C1 segment of cervical spinal cord (tissue), 14 donors: ENCODE measurements at regions not wholly inside any gene's neighbourhood (a gene's known extent, or its start where the extent isn't known, plus 50 kb on each side); places are given as distances from the start of the nearest gene placed in this dataset.
A peak's percentile ranks its signal among the peaks of the same experiment; 100 is the strongest.

Source experiments
- DNase-seq, 14 donors: peaks; one replicate each; lab custom pipeline; 2025; lab: John Stamatoyannopoulos, UW

DNA sequence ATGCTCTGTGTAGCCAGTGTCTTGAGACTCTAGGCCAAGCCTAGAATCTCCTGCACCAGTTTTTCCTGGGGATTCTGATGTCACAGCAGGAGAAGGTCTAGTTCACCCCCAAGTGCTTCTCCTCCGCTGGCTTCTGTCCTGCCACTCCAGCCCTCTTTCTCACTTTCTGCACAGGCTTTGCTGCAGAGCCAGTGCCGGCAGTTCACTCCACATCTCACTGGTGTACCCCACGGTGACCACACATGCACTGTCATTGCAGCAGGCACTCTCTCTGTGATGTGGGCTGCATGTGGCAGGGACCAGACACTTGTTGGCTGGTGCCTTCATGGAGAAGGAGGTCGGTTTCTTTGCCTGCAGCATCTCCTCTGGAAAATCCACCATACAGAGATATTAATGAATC, 643.8 kb upstream of the GALNTL6 start:
- no peak for DNase-seq

GRCh38 chr4:171162478-171162877, 650.7 kb upstream of the GALNTL6 start:
- no peak for DNase-seq

- DNase-seq, result no peak
Observed at GRCh38 chr4:171157462-171158082, 655.6 kb upstream of the GALNTL6 start.

GRCh38 chr4:171142639-171143038, 670.6 kb upstream of the GALNTL6 start:
- no peak for DNase-seq

GRCh38 chr4:171142045-171142444, 671.2 kb upstream of the GALNTL6 start:
- DNase-seq, result no peak

DNA sequence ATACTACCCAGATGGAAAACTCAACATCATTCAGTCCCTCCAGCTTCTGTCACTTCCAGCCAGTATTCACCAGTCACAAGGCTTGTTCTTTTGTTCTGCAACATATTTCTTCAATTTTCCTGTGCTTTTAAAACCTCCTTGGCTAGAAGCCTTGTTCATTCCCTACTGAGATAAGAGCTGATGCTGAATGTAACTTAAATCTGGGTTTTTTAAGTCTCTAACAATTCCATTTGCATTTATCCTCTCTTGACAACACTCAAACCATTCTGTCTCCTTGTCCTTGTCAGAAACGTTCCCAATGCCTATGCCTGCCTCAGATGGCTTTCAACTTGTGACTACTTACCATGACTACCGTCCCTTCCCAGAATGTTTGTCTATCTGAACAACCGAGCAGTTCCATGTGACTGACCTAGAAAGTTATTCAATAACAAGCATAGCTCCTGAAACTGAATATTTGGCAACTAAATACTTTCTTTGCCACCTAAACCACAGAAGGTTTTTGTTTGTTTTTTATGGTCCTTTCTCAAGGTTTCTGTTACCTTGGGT, 682.9 kb upstream of the GALNTL6 start:
- DNase-seq, result no peak

- DNase-seq, result no peak
Observed at GRCh38 chr4:171118091-171118490, 695.1 kb upstream of the GALNTL6 start.

DNA sequence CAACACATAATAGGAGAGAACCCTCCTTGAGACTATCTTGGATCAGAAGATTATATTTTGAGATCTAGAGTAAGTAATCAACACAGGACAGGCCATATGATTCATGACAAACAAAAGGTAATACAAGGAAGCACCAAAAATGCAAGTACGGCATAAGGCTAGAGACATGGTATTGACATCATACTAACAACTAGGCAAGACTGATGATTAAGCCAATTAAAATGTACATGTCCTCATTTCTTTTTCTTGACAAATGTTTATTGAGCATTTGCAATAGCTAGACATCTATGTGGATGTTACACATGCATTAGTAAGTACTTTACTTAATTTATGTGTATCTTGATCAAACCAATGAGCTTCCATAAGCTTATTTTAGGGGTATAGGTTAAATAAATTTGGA, 695.7 kb upstream of the GALNTL6 start:
- DNase-seq, result no peak

- no peak for DNase-seq
Observed at GRCh38 chr4:171101845-171102244, 711.4 kb upstream of the GALNTL6 start.

- no peak for DNase-seq
Observed at GRCh38 chr4:171087089-171087488, 726.1 kb upstream of the GALNTL6 start.

- no peak for DNase-seq
Observed at GRCh38 chr4:171067422-171067821, 745.8 kb upstream of the GALNTL6 start.

DNA sequence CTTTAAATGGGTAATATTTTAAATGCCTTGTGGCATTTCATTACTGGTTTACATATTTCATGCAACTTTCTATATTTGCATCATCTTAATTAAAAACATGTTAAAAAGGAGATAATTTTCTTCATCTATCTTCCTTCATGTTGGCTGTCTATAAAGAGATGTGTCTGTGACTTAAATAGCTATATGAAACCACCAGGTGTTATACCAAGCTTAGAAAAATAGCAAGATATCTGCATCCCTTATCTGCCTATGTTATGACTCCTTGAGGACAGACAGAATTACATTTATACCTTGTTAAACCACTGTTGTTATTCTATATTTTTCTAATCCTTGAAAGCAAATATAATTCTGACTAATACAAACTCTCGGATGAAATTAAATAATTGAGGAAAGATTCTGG, 763.8 kb upstream of the GALNTL6 start:
- DNase-seq, result no peak

GRCh38 chr4:171042989-171043524, 770.1 kb upstream of the GALNTL6 start:
- DNase-seq, result peak in 1 of 14 donors; percentile 0

GRCh38 chr4:171035909-171036308, 777.3 kb upstream of the GALNTL6 start:
- DNase-seq, result no peak

DNA sequence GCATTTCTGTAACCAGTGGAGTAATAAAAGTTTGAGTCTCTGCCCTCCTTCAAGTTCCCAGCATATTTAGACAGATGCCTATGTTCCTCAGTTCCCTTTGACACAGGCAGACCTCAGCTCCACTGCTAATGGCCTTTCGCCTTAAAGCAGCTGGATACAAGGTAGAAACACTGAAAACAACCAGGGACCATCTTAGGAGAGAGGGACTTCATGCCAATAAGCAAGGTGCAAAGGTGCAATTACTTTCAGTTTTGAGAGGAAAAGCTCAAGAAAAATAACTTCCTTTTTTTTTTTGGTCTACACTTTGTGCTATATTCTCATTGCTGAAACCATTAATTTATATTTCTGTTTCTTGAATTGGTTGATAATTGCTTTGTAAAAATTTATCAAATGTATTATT, 781.9 kb upstream of the GALNTL6 start:
- no peak for DNase-seq

DNA sequence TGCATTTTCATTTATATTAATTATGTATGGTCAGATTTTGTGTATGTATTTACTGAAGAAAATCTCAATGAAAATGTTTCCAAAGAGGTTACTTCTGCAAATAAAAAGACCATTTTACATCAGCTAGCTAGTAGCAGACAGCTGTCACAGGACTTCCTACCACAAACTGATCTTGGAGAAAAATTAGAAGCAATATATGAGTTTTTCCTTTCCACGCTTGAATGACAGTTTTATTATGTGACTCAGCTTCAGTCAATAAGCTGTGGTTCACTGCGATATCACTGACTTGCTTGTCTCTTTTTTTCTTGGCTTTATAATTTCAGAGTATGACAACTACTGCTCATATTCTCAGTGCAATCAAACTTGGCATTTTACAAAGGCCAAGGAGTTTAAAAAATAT, 787.4 kb upstream of the GALNTL6 start:
- DNase-seq, result no peak

DNA sequence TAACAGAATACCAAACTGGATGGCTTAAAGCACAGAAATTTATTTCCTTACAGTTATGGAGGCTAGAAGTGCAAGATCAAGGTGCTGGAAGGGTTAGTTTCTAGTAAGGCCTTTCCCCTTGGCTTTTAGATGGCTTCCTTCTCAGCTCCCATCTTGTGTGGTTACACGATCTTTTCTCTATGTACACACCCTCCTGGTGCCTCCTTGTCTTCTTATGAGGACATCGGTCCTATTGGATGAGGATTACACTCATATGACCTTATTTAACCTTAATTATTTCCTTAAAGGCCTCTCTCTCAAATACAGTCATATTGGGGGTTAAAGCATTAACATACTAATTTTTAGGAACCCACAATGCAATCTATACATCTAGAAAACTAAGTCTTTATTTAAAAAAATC, 787.9 kb upstream of the GALNTL6 start:
- no peak for DNase-seq

DNA sequence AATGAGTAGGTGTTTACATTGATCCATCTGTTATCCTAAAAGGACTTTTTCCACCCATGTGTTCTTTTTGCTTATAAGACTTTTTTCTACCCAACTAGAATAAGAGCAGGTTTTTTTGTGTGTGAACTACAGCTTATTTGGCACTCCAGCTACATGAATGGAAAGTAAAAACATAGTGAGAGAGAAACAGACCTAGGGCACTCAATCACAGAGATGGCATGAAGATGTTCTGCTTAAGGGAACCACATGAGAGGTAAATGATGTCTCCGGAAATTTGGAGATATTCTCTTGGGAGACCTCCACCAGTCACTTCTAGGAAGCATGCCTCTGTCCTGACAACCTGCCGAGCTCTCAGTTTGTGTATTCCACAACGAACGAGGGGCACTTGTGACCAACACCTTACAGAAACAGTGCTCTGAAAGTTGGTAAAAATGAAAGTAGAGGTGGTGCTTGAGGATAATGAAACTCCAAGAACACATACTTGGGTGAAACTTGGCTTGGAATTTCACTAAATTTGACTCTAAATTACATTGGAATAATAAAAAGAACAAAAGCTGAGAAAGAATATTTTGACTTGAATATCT, 788.4 kb upstream of the GALNTL6 start:
- DNase-seq, result no peak

DNA sequence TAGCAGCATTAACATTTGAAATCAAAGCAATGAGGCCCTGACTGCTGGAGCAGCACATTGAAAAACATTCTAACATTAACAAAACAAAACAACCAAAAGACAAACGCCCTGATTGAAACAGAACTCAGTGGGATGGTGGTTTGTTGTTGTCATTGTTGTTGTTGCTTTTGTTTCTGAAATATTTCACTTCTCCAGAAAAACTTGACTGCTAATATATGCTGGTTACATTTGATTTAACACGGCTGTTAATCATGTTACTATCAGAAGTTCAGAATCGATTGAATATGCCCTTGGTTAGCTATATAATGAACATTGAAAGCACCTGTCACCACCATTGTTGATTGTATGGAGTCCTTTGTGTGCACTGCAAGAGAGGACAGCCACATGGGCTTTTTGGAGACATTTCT, 790.4 kb upstream of the GALNTL6 start:
- no peak for DNase-seq

DNA sequence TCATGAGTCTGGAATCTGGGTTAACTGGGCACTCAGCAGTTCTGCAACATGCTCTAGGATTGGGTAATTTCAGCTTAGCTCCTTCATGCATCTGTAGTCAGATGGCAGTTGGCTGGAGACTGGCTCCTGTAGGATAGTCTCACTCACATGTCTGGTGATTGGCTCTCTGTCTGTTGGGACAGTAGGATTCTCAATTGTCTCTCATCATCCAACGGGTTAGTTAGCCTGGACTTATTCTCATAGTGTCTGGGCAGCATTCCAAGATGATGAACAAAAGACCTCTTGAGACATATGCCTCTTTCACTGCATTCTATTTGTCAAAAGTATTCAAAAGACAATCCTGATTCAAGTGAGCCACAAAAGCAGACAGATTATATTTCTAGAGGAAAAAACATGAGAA, 795.6 kb upstream of the GALNTL6 start:
- no peak for DNase-seq

DNA sequence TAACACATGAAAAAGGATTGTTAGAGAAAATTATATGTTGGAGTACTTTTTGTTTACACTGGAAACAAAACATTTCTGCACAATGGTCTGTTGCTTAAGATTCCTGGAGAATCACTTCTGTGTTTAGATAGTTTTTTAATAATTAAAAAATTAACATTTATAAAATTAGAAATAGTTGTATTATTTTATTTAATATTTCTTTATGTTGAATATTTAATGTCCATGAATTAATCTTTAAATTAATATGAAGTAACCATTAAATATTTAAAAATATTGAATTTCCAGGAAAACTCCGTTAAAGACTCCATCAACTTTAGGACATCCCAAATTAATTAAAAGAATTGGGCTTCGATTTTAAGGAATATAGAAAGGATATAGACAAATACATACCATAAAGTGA, 797.1 kb upstream of the GALNTL6 start:
- DNase-seq, result no peak

DNA sequence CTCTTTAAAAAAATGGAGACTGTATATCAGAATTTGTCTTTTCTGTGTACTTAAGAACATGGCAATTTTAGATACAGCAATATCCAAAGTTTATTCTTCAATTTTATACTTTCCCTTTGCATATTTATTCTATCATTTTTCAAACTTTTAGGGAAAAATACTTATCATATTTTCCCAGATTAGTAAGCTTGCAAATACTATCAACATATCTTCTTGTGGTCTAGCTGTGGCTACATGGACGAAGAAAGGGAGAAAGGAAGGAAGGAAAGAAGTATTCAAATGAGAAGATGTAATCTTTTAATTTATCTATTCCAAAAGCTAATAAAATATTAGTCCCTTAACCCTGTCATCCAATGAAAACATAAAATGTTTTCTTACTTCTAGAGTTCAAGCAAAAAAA, 797.8 kb upstream of the GALNTL6 start:
- no peak for DNase-seq

- DNase-seq, result no peak
Observed at GRCh38 chr4:171007618-171008390, 805.4 kb upstream of the GALNTL6 start.
